A172 (cell line): ENCODE measurements at regions not wholly inside any gene's neighbourhood (a gene's known extent, or its start where the extent isn't known, plus 50 kb on each side); places are given as distances from the start of the nearest gene placed in this dataset.
"Not testable (repeated sequence)": the region's sequence is repeated elsewhere in the genome, so short reads cannot be mapped to it uniquely, and the experiment has no call there.

Source experiments
- DNase-seq: peaks from one replicate; pipeline ENCODE4 v3.0.0-alpha.2; 2015; ENCODE audit warnings: low spot score

- DNase-seq = peak; percentile 69
These were observed 332.4 kb upstream of the MYT1L start for GRCh38 chr2:2663401-2664036.

DNA sequence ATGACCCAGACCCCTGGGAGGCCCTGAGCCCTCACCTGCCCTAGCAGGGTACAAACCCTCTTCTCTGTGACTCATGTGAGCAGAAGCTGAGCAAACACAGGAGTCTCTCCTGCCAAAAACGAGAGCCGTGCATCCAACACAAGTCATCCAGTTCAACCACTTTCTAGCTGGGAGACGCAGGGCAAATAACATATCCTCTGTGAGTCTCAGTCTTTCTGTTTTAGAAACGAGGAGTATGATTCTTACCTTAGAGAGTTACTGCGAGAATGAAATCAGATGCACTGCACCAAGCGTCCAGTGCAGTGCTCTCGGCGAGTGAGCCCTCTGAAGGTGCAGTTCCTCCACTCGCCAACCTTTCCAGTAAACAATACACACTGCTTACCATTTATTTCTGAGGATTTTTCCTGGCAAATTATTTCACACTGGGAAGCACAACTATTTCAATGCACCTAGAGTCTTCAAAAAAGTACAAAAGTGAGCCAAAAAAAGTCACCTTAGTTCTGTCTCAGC lies 331.8 kb upstream of the MYT1L start:
- DNase-seq = no peak

- DNase-seq = no peak
These were observed 331.2 kb upstream of the MYT1L start for GRCh38 chr2:2662037-2662846.

GRCh38 chr2:2660789-2661355 lies 329.8 kb upstream of the MYT1L start:
- DNase-seq = no peak

DNA sequence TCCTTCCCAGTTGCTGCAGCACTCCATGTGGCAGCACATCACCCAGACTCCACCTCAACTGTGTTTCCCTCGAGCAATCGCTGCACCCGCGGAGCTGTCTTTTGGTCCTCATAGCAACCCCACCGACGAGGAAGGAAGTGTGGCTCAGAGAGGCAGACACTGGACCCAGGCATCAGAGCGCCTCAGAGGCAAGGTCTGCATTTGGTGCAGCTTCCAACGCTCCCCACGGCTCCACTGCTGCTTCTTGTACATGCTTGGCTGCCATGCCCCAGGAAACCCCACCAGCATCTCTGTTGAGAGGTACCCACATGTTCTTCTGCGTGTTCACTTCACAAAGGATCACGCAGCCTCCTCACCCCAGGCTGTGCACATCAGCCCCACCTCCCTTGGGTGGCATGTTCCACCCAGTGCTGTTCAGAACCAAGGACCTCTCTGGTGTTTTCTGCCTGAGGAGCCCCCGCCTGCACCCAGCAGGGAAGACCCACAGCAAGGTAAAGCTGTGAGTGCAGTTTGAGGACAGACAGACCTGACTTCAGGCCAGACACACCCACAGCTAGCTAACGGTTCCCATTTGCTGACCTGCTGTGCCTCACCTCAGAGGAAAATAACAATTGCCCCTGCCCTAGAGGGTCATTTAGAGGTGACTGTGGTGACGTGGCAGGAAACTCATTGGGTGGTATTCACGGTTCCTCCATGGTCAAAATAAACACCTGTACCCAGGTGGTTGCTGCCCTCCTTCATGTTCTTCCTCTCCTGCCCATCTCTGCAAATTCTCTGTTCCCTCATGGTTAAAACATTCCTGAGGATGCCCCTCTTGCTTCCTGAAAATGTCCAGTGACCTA lies 326.3 kb upstream of the MYT1L start:
- DNase-seq = no peak

- DNase-seq = no peak
These were observed 325.3 kb upstream of the MYT1L start for GRCh38 chr2:2656115-2657011.

- no peak for DNase-seq
These were observed 324.5 kb upstream of the MYT1L start for GRCh38 chr2:2655453-2656114.

- DNase-seq = no peak
These were observed 322.2 kb upstream of the MYT1L start for GRCh38 chr2:2653231-2653630.

GRCh38 chr2:2650608-2651375 lies 319.7 kb upstream of the MYT1L start:
- DNase-seq = no peak

DNA sequence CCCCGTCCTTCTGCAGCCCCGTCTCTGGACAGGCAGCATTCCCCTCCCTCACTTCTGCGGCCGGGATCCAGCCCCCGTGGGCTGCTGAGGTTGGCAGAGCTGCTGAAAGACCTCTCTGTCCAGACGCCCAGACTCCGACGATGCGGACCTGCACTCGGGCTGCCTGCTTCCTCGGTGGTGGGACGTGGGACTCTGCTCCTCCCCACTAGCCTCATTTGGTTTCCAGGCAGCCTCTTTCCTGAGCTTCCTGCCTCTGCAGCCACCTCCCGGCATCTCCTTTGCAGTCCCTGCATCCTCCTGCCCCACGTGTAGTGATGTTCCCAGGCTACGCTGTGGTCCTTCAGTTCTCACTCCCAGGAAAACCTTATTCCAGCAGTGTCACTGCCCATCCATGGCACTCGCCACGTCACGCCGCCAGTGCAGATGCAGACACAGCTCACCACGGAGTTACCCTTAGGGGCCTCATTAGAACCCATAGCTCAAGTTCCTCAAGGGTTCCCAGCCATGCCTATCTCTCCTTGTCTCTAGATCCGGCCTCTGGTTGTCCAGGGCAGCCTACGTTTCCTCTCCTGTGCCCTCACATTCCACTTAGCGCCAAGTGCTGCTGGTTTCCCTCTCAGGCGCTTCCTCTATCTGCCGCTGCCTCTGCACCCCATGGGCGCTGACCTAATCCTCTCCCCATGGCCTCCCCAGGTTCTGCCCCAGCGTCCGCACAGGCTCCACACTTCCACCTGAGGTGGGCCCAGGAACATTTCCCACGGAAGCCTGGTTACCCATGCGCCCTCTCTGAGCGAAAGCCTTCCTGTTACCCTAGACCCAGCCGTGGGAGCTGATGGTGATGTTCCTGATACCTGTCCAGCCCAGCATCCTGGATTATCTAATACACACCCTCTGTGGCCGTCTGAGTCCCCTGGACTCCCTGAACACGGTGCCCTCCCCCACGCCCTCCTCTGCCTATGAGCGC lies 318.3 kb upstream of the MYT1L start:
- no peak for DNase-seq

DNA sequence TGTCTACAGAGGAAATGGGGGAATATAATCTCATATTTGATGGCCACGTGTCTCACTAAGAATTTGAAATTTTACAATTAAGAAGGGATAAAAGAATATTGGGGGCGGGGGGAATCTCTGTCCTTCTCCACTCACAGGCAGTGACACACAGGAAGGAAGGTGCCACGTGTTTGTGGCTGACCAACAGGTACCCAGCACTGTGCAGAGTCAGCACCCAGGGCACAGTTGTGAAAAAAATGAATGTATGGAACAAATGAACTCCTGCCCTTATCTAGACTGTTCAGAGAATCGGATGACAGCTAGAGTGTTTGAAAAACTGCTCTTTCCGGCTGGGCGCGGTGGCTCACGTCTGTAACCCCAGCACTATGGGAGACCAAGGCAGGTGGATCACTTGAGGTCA lies 317.0 kb upstream of the MYT1L start:
- no peak for DNase-seq

DNA sequence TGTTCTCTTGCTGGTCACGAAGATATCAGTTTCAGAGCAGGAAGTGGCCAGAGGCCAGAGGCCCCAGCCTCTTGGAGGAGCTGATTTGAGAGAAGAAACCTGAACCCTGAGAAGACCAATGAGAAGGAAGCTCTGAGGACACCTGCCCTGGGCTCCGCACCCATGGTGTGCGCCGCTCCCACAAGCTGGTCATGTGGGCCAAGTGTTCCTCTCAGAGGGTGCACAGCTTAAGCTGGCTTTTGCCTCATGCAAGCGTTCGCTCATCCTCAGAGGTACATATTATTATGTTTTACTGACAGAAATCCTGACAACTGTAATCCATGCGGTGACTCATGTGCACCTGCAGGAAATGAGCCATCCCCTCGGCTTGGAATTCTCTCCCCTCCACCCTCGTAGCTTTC lies 316.1 kb upstream of the MYT1L start:
- peak; percentile 96 for DNase-seq

GRCh38 chr2:2646433-2647051 lies 315.5 kb upstream of the MYT1L start:
- peak; percentile 60 for DNase-seq

- no peak for DNase-seq
These were observed 314.2 kb upstream of the MYT1L start for GRCh38 chr2:2645162-2645855.

DNA sequence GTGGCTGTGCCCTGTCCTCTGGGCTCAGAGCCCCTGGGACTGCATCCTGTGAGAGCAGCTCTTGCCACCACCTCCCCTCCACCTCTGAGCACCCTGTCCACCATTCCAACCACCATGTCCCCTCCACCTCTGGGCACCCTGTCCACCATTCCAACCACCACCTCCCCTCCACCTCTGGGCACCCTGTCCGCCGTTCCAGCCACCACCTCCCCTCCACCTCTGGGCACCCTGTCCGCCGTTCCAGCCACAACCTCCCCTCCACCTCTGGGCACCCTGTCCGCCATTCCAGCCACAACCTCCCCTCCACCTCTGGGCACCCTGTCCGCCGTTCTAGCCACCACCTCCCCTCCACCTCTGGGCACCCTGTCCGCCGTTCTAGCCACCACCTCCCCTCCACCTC lies 313.7 kb upstream of the MYT1L start:
- DNase-seq = not testable (repeated sequence)

DNA sequence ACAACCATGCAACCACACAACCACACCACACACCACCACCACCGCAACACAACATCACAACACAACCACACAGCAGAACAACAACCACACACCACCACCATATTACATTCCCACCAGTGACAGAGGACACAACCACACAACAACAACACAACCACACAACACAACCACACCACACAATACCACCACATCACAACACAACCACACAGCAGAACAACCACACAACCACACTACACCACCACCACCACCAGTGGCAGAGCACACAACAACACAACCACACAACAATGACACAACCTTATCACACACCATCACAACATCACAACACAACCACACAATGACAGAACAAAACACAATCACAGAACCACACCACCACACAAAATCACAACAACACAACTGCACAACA lies 313.0 kb upstream of the MYT1L start:
- no peak for DNase-seq
